LNCaP clone FGC (cell line): ENCODE measurements at regions not wholly inside any gene's neighbourhood (a gene's known extent, or its start where the extent isn't known, plus 50 kb on each side); places are given as distances from the start of the nearest gene placed in this dataset.

Experiments
- DNase-seq: peaks from one replicate; pipeline ENCODE4 v3.0.0-alpha.2; 2011; ENCODE audit warnings: low read depth
- H3K4me3 ChIP-seq: 2 replicates; pipeline ENCODE4 v1.5.1; 2011; ENCODE audit warnings: mild to moderate bottlenecking, low read depth, low read length, control low read depth
- CTCF ChIP-seq: IDR thresholded peaks from 2 replicates; pipeline ENCODE4 v1.5.1; 2012; ENCODE audit warnings: mild to moderate bottlenecking; ENCODE audit not compliant: control insufficient read depth, insufficient read depth; ENCODE audit errors: extremely low read depth

GRCh38 chrX:38878641-38879340, 77.5 kb downstream of the MID1IP1 start:
- H3K4me3 ChIP-seq: no peak overlapping the region
- TF ChIP-seq CTCF: no peak
- no peak for DNase-seq

DNA sequence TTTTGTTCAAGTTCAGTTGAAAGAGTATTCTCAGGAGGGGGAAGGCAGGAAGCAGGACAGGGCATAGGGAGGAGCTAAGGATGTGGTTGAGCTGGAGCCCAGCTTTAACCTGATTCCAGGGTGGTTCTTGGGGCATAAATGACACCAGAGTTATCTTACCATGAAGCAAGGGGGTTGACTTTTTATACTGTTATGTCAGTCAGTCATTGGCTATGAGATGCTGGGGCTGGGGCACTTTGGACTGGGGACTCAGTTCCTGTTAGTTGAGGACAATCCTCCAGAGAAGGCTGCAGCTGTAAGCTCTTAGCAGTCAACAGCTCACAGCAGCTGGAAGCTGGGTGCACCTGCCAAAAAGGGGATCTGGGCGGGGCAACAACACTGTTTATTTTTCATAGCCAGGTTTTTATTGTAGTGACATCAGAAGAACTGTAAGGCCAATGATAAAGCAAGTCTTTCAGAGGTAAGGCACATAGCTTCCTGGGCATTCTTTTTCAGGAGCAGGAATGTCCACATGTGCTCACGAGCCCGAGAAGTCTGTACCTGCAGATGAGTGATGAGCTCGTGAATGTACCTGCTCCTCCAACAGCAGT, 78.5 kb downstream of the MID1IP1 start:
- no peak overlapping the region for H3K4me3 ChIP-seq
- TF ChIP-seq CTCF: no peak
- no peak for DNase-seq

DNA sequence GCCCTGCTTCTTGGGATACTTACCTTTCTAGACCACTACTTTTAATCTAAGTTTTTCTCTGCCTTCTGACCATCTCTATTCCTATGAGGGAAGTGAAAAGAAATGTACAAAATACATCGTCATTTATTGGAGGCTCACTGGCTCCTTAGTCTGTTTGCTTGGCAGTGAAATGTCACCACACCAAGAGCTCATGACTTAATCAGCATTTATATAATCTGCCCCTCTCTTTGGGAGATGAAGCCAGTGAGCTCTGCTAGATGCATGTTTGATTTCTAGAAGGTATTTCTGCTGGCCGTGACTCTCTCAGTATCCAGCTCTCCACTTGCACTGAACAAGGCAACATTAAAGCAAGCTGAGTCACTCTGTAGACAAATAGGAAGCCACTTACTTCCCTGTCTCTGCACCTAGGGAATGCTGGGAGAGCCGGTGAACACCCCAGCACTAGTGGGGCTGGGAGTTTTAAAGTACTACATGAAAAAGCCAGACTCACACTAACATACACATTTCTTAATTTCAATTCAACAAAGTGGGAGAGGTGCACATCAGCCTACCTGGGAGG, 79.1 kb downstream of the MID1IP1 start:
- DNase-seq: no peak
- H3K4me3 ChIP-seq: no peak overlapping the region
- TF ChIP-seq CTCF: no peak

DNA sequence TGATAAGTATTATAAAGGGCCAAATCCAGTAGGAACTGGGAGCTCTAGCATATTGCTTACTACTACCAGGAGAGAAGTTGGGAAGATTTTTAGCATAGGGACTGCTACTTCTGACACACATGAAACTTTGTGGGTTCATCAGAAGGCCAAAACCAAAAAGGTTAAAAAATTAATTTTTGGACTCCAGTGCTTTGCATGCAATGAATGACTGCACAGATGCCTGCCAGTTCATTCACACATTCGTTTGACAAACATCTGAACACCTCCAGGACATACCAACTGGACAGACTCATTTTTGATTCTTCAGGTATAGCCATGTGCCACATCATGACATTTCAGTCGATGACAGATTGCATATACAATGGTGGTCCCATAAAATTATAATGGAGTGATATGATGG, 79.8 kb downstream of the MID1IP1 start:
- DNase-seq: no peak
- no peak overlapping the region for H3K4me3 ChIP-seq
- no peak for TF ChIP-seq CTCF

DNA sequence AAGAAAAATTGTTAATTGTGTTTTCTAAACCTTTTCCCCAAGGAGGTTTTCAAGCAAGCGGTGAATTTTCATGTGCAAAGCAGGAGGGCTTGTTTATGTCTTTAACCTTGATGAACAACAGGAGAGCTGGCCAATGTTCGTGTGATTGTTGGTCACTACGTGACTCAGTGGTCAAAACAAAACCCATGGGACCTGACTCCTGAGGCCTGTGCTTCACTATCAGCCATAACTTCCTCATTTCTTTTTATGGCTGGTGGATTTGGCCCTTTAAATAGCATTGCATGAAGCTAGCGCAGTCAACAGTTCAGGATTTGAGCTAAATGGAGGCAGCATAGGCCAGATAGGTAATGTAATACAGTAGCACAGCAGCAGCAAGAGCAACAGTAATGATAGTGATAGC, 80.5 kb downstream of the MID1IP1 start:
- no peak for DNase-seq
- TF ChIP-seq CTCF: no peak
- H3K4me3 ChIP-seq: no peak overlapping the region

DNA sequence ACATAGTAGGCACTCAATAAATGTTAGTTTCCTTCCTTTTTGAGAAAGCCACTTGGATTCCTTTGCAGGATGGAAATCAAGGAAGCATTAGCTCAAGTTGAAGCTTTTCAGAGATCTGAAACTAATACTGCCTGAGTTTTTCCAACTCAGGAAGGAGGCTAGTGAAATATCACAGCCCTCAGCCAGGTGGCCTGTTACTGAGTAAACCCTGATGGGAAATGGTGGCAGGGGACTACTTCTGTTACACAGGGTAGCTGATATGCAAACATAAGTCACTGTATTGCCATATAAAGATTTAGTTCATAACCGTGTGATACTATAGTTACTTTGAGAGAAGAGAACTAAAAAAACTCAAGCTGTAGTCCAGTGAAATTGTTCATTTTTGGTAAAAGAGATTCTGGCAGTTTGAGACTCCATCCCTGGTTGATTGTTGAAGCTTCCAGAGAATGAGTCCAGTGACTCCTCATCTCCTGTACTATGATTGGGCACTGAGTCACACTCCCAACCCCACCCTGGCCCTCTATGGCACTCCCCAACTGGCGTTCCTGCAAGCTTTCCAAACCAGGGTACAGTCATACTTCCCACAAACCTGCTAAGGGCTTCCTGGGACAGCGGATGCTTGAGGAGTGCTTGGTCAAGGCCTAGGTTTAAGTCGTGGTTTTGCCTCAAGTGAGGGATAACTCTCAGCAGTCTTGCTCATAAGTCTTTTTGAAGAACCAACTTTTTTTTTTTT, 81.8 kb downstream of the MID1IP1 start:
- no peak for DNase-seq
- no peak overlapping the region for H3K4me3 ChIP-seq
- no peak for TF ChIP-seq CTCF
